Stimulated activated CD8-positive, alpha-beta memory T cell treated with anti-CD3 and anti-CD28 coated beads, Interleukin-7, amount 100 ng/mL, for 48 hours (primary cell): ENCODE measurements at regions not wholly inside any gene's neighbourhood (a gene's known extent, or its start where the extent isn't known, plus 50 kb on each side); places are given as distances from the start of the nearest gene placed in this dataset.
"Not testable (repeated sequence)": the region's sequence is repeated elsewhere in the genome, so short reads cannot be mapped to it uniquely, and the experiment has no call there.

ENCODE experiments used
- DNase-seq, 2 donors: peaks; one replicate each; pipeline ENCODE4 v3.0.0-alpha.2; 2020; ENCODE audit warnings: low read depth in 1 of 2; ENCODE audit errors: extremely low read depth in 1 of 2

DNA sequence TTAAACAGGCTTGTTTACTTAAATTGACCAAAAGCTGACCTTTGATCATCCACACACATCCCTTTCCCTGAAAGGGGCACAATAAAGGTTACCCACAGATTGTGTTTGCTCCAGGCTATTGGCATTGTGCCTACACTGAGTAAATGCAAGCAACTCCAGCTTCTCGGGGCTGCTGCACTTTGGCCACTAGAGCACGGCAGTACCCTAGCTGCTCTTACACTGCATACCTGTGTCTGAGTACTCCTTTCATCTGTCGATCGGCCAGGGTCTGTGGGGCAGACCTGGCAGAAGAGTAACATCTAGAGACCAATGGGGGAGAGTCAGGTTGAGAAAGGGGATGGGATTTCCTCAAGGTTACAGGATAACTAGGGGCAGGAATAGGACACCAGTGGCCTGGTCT is 281.9 kb upstream of the NMUR2 start:
- DNase-seq = no peak

GRCh38 chr5:152688561-152689249 is 283.6 kb upstream of the NMUR2 start:
- DNase-seq = no peak

- no peak for DNase-seq
Measured at GRCh38 chr5:152689250-152689711, 284.2 kb upstream of the NMUR2 start.

DNA sequence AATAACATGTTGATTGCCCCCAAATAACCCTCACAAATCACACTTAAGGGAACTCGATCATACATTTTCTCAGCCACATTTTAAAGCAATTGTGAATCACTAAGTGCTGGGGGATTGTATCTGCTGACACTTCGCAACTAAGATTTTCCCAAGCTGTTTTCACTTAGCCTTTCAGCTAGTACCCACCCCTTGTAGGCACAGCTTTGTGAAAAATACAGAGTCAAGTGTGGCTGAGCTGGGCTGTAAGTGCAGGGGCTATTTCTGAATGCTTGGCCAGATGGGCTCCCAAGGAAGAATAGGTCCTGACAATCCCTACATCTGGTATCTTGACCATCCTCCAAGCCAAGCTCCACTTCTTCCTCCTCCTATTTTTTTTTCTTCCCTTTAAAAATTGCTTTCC is 289.2 kb upstream of the NMUR2 start:
- DNase-seq = no peak

- no peak for DNase-seq
Measured at GRCh38 chr5:152701305-152701949, 296.3 kb upstream of the NMUR2 start.

GRCh38 chr5:152704286-152704685 is 299.2 kb upstream of the NMUR2 start:
- DNase-seq = no peak

GRCh38 chr5:152711801-152712388 is 306.8 kb upstream of the NMUR2 start:
- no peak for DNase-seq

- no peak for DNase-seq
Measured at GRCh38 chr5:152717393-152717792, 312.3 kb upstream of the NMUR2 start.

DNA sequence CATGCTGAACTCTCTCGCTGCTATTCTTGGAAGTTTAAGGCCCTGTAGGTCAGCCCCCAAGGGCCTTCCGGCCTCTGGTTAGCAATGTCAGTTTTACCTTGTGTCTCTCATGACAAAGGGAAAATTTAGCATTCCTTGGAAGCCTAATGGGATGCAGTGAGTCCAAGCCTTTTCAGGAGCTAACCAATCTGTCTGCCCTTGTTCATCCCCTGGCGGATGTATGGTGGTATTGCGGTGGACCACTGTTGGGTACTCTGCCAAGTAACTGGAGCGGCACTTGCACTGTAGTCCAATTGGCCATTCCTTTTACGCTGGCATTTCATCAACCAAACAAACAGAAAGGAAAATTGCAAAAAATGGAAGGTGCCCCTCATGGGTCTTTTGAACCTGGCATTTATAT is 318.4 kb upstream of the NMUR2 start:
- no peak for DNase-seq

DNA sequence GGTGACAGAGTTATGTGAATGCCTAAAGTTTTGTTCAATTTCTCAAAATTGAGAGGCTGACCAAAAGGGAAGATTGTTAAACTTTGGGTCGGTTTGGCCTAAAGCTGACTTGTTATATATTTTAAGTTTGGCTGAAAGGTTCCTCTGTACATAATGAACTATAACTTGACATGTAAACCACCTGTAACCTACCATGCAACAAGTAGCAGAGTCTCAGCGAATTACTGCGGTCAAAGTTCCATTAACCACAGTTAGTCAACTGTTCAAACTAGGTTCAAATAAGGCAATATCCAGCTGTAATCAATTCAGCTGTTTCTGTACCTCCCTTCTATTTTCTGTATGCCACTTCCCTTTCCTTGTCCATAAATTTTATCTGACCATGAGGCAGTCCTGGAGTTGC is 325.1 kb upstream of the NMUR2 start:
- no peak for DNase-seq

- DNase-seq = no peak
Measured at GRCh38 chr5:152736906-152737305, 331.8 kb upstream of the NMUR2 start.

- no peak for DNase-seq
Measured at GRCh38 chr5:152739916-152740315, 334.8 kb upstream of the NMUR2 start.

DNA sequence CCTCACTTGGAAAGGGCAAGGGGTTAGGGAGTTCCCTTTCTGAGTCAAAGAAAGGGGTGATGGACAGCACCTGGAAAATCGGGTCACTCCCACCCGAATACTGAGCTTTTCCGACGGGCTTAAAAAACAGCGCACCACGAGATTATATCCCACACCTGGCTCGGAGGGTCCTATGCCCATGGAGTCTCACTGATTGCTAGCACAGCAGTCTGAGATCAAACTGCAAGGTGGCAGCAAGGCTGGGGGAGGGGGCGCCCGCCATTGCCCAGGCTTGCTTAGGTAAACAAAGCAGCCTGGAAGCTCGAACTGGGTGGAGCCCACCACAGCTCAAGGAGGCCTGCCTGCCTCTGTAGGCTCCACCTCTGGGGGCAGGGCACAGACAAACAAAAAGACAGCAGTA is 336.0 kb upstream of the NMUR2 start:
- DNase-seq = not testable (repeated sequence)

- not testable (repeated sequence) for DNase-seq
Measured at GRCh38 chr5:152787709-152788217, 382.7 kb upstream of the NMUR2 start.

DNA sequence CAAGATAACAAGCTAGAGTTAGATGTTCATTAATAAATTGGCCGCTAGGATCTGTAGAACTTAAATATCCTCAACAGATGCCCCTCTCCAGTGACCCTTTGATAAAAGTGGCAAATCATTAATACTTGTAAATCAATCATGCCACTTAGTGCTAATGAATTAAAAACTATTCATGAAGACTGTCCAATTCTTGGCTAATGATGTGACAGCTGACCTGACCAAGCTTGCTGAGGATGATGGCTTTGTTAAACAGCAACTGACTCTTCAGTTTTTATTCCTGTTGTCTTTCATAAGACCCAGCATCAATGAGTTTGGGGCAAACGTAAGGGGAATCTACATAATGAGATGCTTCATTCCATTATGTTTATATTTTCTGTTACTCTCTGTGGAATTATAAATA is 396.8 kb upstream of the NMUR2 start:
- DNase-seq = no peak

GRCh38 chr5:152804179-152804578 is 399.1 kb upstream of the NMUR2 start:
- no peak for DNase-seq

- DNase-seq = no peak
Measured at GRCh38 chr5:152811988-152812387, 406.9 kb upstream of the NMUR2 start.

DNA sequence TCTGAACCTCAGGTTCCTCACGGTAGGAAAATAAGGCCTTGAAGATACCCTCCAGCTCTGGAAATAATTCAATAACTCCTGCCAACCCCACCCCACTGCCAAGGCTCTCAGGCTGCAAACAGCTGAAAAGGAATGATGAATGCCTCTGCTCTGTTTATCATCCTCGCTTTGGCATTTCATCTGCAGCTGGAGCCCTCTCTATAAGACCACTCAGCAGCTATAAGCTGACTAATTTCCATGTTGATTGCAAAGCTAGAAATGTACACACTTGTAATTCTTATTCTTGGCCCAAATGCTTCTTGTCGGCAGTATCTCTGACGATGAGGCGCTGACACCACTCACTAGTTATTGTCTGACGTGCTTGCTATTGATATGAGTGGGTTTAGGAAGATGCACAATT is 408.4 kb upstream of the NMUR2 start:
- DNase-seq = no peak

DNA sequence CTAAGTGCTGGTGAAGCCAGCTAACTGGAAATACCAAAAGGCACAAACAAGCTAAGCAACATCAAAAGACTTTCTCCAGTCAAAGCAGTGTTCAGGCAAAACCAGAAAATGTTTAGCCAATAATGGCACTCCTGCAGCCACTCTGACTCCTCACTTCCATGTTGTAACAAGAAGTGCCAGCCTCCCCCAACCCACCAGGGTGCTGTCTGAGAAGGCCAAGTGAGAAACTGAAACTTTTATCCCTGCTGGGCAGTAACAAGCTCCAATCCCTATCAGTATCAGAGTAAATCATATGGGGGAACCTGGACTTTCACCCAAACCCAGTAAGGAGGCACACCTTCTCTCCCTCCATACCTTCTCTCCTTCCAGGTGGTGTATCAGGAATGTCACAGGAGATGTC is 414.8 kb upstream of the NMUR2 start:
- no peak for DNase-seq

DNA sequence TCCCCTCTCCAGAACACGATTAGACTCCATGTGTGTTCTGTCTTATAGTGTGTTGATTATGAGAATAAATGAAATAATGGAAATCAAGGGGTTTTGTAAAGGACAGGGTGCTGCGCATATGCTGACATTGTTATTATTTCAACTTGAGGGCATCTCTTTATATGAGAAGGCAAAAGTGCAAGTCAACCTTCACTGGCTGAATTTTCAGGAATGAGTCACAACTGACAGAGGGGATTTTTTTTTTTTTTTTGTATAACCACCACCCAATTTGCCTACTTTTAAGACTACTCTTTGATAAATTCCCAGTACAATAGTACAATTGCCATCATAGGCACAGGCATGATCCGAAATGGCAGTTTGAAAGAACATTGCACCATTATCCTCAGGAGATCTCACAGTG is 419.2 kb upstream of the NMUR2 start:
- DNase-seq = no peak

GRCh38 chr5:152838241-152838786 is 433.2 kb upstream of the NMUR2 start:
- DNase-seq = no peak

- DNase-seq = no peak
Measured at GRCh38 chr5:152844713-152845112, 439.6 kb upstream of the NMUR2 start.
